HL-60 (cell line): ENCODE measurements at regions not wholly inside any gene's neighbourhood (a gene's known extent, or its start where the extent isn't known, plus 50 kb on each side); places are given as distances from the start of the nearest gene placed in this dataset.

Source experiments
- GABPA ChIP-seq: IDR thresholded peaks from 2 replicates; pipeline ENCODE4 v1.6.1; 2012; ENCODE audit warnings: low read depth
- POLR2AphosphoS5 ChIP-seq: IDR thresholded peaks from 2 replicates; pipeline ENCODE4 v1.6.1; 2012; ENCODE audit warnings: low read depth
- TF ChIP-seq, protein P1 (sequence below): IDR thresholded peaks from one replicate; pipeline ENCODE4 v1.5.1; 2011; ENCODE audit warnings: low read length, control low read depth, inconsistent platforms; ENCODE audit not compliant: insufficient read depth
- TF ChIP-seq, protein P2 (sequence below): IDR thresholded peaks from 2 replicates; pipeline ENCODE4 v1.6.1; 2012; ENCODE audit warnings: low read depth; ENCODE audit not compliant: insufficient replicate concordance

- TF ChIP-seq POLR2AphosphoS5 (no peak), GABPA (no peak)
- TF ChIP-seq, protein P1, sequence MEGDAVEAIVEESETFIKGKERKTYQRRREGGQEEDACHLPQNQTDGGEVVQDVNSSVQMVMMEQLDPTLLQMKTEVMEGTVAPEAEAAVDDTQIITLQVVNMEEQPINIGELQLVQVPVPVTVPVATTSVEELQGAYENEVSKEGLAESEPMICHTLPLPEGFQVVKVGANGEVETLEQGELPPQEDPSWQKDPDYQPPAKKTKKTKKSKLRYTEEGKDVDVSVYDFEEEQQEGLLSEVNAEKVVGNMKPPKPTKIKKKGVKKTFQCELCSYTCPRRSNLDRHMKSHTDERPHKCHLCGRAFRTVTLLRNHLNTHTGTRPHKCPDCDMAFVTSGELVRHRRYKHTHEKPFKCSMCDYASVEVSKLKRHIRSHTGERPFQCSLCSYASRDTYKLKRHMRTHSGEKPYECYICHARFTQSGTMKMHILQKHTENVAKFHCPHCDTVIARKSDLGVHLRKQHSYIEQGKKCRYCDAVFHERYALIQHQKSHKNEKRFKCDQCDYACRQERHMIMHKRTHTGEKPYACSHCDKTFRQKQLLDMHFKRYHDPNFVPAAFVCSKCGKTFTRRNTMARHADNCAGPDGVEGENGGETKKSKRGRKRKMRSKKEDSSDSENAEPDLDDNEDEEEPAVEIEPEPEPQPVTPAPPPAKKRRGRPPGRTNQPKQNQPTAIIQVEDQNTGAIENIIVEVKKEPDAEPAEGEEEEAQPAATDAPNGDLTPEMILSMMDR = no peak
- TF ChIP-seq, protein P2, sequence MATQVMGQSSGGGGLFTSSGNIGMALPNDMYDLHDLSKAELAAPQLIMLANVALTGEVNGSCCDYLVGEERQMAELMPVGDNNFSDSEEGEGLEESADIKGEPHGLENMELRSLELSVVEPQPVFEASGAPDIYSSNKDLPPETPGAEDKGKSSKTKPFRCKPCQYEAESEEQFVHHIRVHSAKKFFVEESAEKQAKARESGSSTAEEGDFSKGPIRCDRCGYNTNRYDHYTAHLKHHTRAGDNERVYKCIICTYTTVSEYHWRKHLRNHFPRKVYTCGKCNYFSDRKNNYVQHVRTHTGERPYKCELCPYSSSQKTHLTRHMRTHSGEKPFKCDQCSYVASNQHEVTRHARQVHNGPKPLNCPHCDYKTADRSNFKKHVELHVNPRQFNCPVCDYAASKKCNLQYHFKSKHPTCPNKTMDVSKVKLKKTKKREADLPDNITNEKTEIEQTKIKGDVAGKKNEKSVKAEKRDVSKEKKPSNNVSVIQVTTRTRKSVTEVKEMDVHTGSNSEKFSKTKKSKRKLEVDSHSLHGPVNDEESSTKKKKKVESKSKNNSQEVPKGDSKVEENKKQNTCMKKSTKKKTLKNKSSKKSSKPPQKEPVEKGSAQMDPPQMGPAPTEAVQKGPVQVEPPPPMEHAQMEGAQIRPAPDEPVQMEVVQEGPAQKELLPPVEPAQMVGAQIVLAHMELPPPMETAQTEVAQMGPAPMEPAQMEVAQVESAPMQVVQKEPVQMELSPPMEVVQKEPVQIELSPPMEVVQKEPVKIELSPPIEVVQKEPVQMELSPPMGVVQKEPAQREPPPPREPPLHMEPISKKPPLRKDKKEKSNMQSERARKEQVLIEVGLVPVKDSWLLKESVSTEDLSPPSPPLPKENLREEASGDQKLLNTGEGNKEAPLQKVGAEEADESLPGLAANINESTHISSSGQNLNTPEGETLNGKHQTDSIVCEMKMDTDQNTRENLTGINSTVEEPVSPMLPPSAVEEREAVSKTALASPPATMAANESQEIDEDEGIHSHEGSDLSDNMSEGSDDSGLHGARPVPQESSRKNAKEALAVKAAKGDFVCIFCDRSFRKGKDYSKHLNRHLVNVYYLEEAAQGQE = no peak
Measured at GRCh38 chr15:45829336-45830153, 194.7 kb downstream of the SQOR start.
